ENCODE measurements at regions not wholly inside any gene's neighbourhood (a gene's known extent, or its start where the extent isn't known, plus 50 kb on each side); places are given as distances from the start of the nearest gene placed in this dataset.

- DNase-seq (ENCODE audit: low spot score) = no peak
Measured at GRCh38 chr11:25980091-25980490, 351.8 kb upstream of the ANO3 start.

- no peak for DNase-seq (ENCODE audit: low spot score)
Measured at GRCh38 chr11:25981998-25982397, 349.9 kb upstream of the ANO3 start.

GRCh38 chr11:25983280-25983679 lies 348.6 kb upstream of the ANO3 start:
- no peak for DNase-seq (ENCODE audit: low spot score)

- DNase-seq (ENCODE audit: low spot score) = no peak
Measured at GRCh38 chr11:25988178-25988577, 343.8 kb upstream of the ANO3 start.

GRCh38 chr11:25990406-25990805 lies 341.5 kb upstream of the ANO3 start:
- no peak for DNase-seq (ENCODE audit: low spot score)

GRCh38 chr11:25991476-25991875 lies 340.5 kb upstream of the ANO3 start:
- DNase-seq (ENCODE audit: low spot score) = no peak

- DNase-seq (ENCODE audit: low spot score) = no peak
Measured at GRCh38 chr11:25992294-25992693, 339.6 kb upstream of the ANO3 start.

GRCh38 chr11:25993016-25993415 lies 338.9 kb upstream of the ANO3 start:
- DNase-seq (ENCODE audit: low spot score) = no peak

GRCh38 chr11:26011474-26011873 lies 320.5 kb upstream of the ANO3 start:
- DNase-seq (ENCODE audit: low spot score) = no peak

GRCh38 chr11:26014456-26015115 lies 317.3 kb upstream of the ANO3 start:
- no peak for DNase-seq (ENCODE audit: low spot score)

- no peak for DNase-seq (ENCODE audit: low spot score)
Measured at GRCh38 chr11:26017322-26017860, 314.5 kb upstream of the ANO3 start.

- no peak for DNase-seq (ENCODE audit: low spot score)
Measured at GRCh38 chr11:26017903-26018302, 314.0 kb upstream of the ANO3 start.

- no peak for DNase-seq (ENCODE audit: low spot score)
Measured at GRCh38 chr11:26018336-26018735, 313.6 kb upstream of the ANO3 start.

- DNase-seq (ENCODE audit: low spot score) = no peak
Measured at GRCh38 chr11:26019386-26019785, 312.5 kb upstream of the ANO3 start.

GRCh38 chr11:26021017-26021416 lies 310.9 kb upstream of the ANO3 start:
- no peak for DNase-seq (ENCODE audit: low spot score)

GRCh38 chr11:26023057-26023456 lies 308.9 kb upstream of the ANO3 start:
- no peak for DNase-seq (ENCODE audit: low spot score)

GRCh38 chr11:26025676-26026075 lies 306.3 kb upstream of the ANO3 start:
- DNase-seq (ENCODE audit: low spot score) = no peak

GRCh38 chr11:26026078-26026477 lies 305.9 kb upstream of the ANO3 start:
- DNase-seq (ENCODE audit: low spot score) = no peak

- no peak for DNase-seq (ENCODE audit: low spot score)
Measured at GRCh38 chr11:26027887-26028286, 304.0 kb upstream of the ANO3 start.

- DNase-seq (ENCODE audit: low spot score) = no peak
Measured at GRCh38 chr11:26028393-26028911, 303.5 kb upstream of the ANO3 start.

- no peak for DNase-seq (ENCODE audit: low spot score)
Measured at GRCh38 chr11:26030399-26030798, 301.5 kb upstream of the ANO3 start.

- no peak for DNase-seq (ENCODE audit: low spot score)
Measured at GRCh38 chr11:26032241-26032640, 299.7 kb upstream of the ANO3 start.

- no peak for DNase-seq (ENCODE audit: low spot score)
Measured at GRCh38 chr11:26035696-26036095, 296.2 kb upstream of the ANO3 start.

GRCh38 chr11:26037716-26038115 lies 294.2 kb upstream of the ANO3 start:
- DNase-seq (ENCODE audit: low spot score) = no peak
